ENCODE measurements at regions not wholly inside any gene's neighbourhood (a gene's known extent, or its start where the extent isn't known, plus 50 kb on each side); places are given as distances from the start of the nearest gene placed in this dataset.
A peak's percentile ranks its signal among the peaks of the same experiment; 100 is the strongest.

GRCh38 chr3:24596626-24597025 lies 102.0 kb upstream of the THRB start:
- DNase-seq (ENCODE audit: low read depth): no peak

- DNase-seq (ENCODE audit: low read depth): peak; percentile 51
These were observed 104.2 kb upstream of the THRB start for GRCh38 chr3:24598695-24599470.

- DNase-seq (ENCODE audit: low read depth): no peak
These were observed 106.7 kb upstream of the THRB start for GRCh38 chr3:24601066-24601939.

- no peak for DNase-seq (ENCODE audit: low read depth)
These were observed 109.6 kb upstream of the THRB start for GRCh38 chr3:24604215-24604614.

- no peak for DNase-seq (ENCODE audit: low read depth)
These were observed 110.9 kb upstream of the THRB start for GRCh38 chr3:24605511-24606028.

GRCh38 chr3:24607281-24607680 lies 112.6 kb upstream of the THRB start:
- no peak for DNase-seq (ENCODE audit: low read depth)

GRCh38 chr3:24608701-24609390 lies 114.2 kb upstream of the THRB start:
- DNase-seq (ENCODE audit: low read depth): no peak

- DNase-seq (ENCODE audit: low read depth): no peak
These were observed 119.7 kb upstream of the THRB start for GRCh38 chr3:24614359-24614758.

GRCh38 chr3:24615177-24615576 lies 120.5 kb upstream of the THRB start:
- no peak for DNase-seq (ENCODE audit: low read depth)

GRCh38 chr3:24616110-24616829 lies 121.6 kb upstream of the THRB start:
- no peak for DNase-seq (ENCODE audit: low read depth)

- no peak for DNase-seq (ENCODE audit: low read depth)
These were observed 127.5 kb upstream of the THRB start for GRCh38 chr3:24622138-24622537.

GRCh38 chr3:24622696-24623225 lies 128.1 kb upstream of the THRB start:
- DNase-seq (ENCODE audit: low read depth): no peak

- no peak for DNase-seq (ENCODE audit: low read depth)
These were observed 129.0 kb upstream of the THRB start for GRCh38 chr3:24623657-24624056.

- no peak for DNase-seq (ENCODE audit: low read depth)
These were observed 130.5 kb upstream of the THRB start for GRCh38 chr3:24624938-24625681.

GRCh38 chr3:24628523-24629258 lies 134.0 kb upstream of the THRB start:
- no peak for DNase-seq (ENCODE audit: low read depth)

- no peak for DNase-seq (ENCODE audit: low read depth)
These were observed 136.8 kb upstream of the THRB start for GRCh38 chr3:24631481-24631880.

GRCh38 chr3:24639061-24639460 lies 144.4 kb upstream of the THRB start:
- DNase-seq (ENCODE audit: low read depth): no peak

- DNase-seq (ENCODE audit: low read depth): no peak
These were observed 145.1 kb upstream of the THRB start for GRCh38 chr3:24639481-24640329.

- DNase-seq (ENCODE audit: low read depth): peak; percentile 24
These were observed 145.8 kb upstream of the THRB start for GRCh38 chr3:24640330-24640877.

Data from M059J (cell line).